HCT116 (cell line): ENCODE measurements at regions not wholly inside any gene's neighbourhood (a gene's known extent, or its start where the extent isn't known, plus 50 kb on each side); places are given as distances from the start of the nearest gene placed in this dataset.

Source experiments
- ATAC-seq: fragments of 200-7000 bp; cut with Tn5 transposase; 2 replicates; pipeline ENCODE4 v1.9.1; 2020; ENCODE audit warnings: mild to moderate bottlenecking, moderate library complexity
- BruUV-seq: library from RNA; stranded (reverse); fragments of 400-500 nt; replicated peaks from 2 replicates; lab custom pipeline; 2021; lab: Mats Ljungman, UMichigan
- CTCF ChIA-PET: fragments of 300-600 bp; sonication (Branson Sonifier 250); formaldehyde crosslinking; loops from one replicate; lab custom pipeline; 2021; ENCODE audit warnings: antibody characterized with exemption; lab: Charles Lee
- POLR2A ChIA-PET: fragments of 300-600, 350-600 bp; sonication (Branson Sonifier 250); formaldehyde crosslinking; loops from one replicate; lab custom pipeline; 2021; ENCODE audit warnings: antibody characterized with exemption; lab: Charles Lee
- RAD21 ChIA-PET, 2 experiments: fragments of 300-600 bp; sonication (Branson Sonifier 250); formaldehyde crosslinking; loops; one replicate each; lab custom pipeline; 2023; ENCODE audit warnings: low total read pairs in 2 of 2; ENCODE audit not compliant: uncharacterized antibody in 2 of 2, unreplicated experiment in 2 of 2, low non-redundant PET in 1 of 2; lab: Charles Lee
- DNase-seq: peaks from one replicate; pipeline ENCODE4 v3.0.0-alpha.2; 2010; ENCODE audit warnings: low read depth, low spot score
- H2AFZ ChIP-seq: fragments of 200-600 bp; shearing (Covaris generic), sonication (generic); 2 replicates; pipeline ENCODE4 v1.6.1; 2017; ENCODE audit warnings: low read depth, mixed run types, mixed read lengths, antibody characterized with exemption, low read length; ENCODE audit not compliant: poor library complexity, severe bottlenecking
- H3K27ac ChIP-seq: 2 replicates; pipeline ENCODE4 v1.5.1; 2012; ENCODE audit warnings: low read depth, low read length
- H3K27me3 ChIP-seq: fragments of 200-600 bp; sonication (generic); 2 replicates; pipeline ENCODE4 v1.6.1; 2016; ENCODE audit warnings: mixed run types, low read length, mixed read lengths; ENCODE audit not compliant: insufficient read depth
- H3K36me3 ChIP-seq, 2 experiments: fragments of 200-500 bp in 1 of 2; fragments of 200-600 bp in 1 of 2; sonication (Bioruptor generic) in 1 of 2; sonication (generic) in 1 of 2; 2 replicates each; pipeline versions ENCODE4 v1.5.1 to v1.6.1; 2014 to 2016; ENCODE audit warnings: low read length in 2 of 2, inconsistent platforms in 1 of 2, mixed read lengths in 1 of 2, mixed run types in 1 of 2; ENCODE audit not compliant: insufficient read depth in 2 of 2, control insufficient read depth in 1 of 2
- H3K4me1 ChIP-seq, 2 experiments: fragments of 200-600 bp in 1 of 2; sonication (generic) in 1 of 2; 2 replicates each; pipeline versions ENCODE4 v1.5.1 to v1.6.1; 2012 to 2017; ENCODE audit warnings: low read length in 2 of 2, inconsistent platforms in 1 of 2, mild to moderate bottlenecking in 1 of 2, mixed read lengths in 1 of 2, mixed run types in 1 of 2, moderate library complexity in 1 of 2; ENCODE audit not compliant: insufficient read depth in 2 of 2, control insufficient read depth in 1 of 2
- H3K4me2 ChIP-seq: fragments of 200-600 bp; sonication (generic); 2 replicates; pipeline ENCODE4 v1.6.1; 2017; ENCODE audit warnings: mixed run types, low read length, mixed read lengths
- H3K4me3 ChIP-seq, 2 experiments: fragments of 200-600 bp in 1 of 2; sonication (generic) in 1 of 2; replicated peaks in 1 of 2; 2 replicates each; pipeline ENCODE4 v1.5.1; 2011 to 2016; ENCODE audit warnings: low read length in 2 of 2, control low read depth in 1 of 2, low read depth in 1 of 2, mild to moderate bottlenecking in 1 of 2, mixed read lengths in 1 of 2, mixed run types in 1 of 2
- H3K79me2 ChIP-seq: fragments of 200-600 bp; sonication (generic); 2 replicates; pipeline ENCODE4 v1.6.1; 2017; ENCODE audit warnings: mild to moderate bottlenecking, mixed run types, low read length, moderate library complexity, mixed read lengths; ENCODE audit not compliant: insufficient read depth
- H3K9ac ChIP-seq: fragments of 200-600 bp; sonication (generic); 2 replicates; pipeline ENCODE4 v1.6.1; 2016; ENCODE audit warnings: low read length, mixed read lengths
- H3K9me2 ChIP-seq: fragments of 200-600 bp; sonication (generic), shearing (Covaris generic); 2 replicates; pipeline ENCODE4 v1.6.1; 2017; ENCODE audit warnings: mixed run types, mild to moderate bottlenecking, moderate library complexity; ENCODE audit not compliant: insufficient read depth
- H3K9me3 ChIP-seq, 2 experiments: fragments of 200-500 bp in 1 of 2; fragments of 200-600 bp in 1 of 2; sonication (Bioruptor generic) in 1 of 2; sonication (generic) in 1 of 2; 2 replicates each; pipeline ENCODE4 v1.6.1; 2014 to 2017; ENCODE audit warnings: low read length in 2 of 2, mixed read lengths in 2 of 2, inconsistent platforms in 1 of 2, low read depth in 1 of 2, mild to moderate bottlenecking in 1 of 2, mixed run types in 1 of 2, moderate library complexity in 1 of 2; ENCODE audit not compliant: control insufficient read depth in 1 of 2, insufficient read depth in 1 of 2
- H4K20me1 ChIP-seq: fragments of 200-600 bp; sonication (generic), shearing (Covaris generic); 2 replicates; pipeline ENCODE4 v1.6.1; 2017; ENCODE audit warnings: mixed run types, mild to moderate bottlenecking, moderate library complexity; ENCODE audit not compliant: insufficient read depth
- CBX3 ChIP-seq: IDR thresholded peaks from 2 replicates; pipeline ENCODE4 v1.6.1; 2012; ENCODE audit warnings: low read depth
- CEBPB ChIP-seq: IDR thresholded peaks from 2 replicates; pipeline ENCODE4 v1.6.1; 2012; ENCODE audit warnings: low read depth
- ELF1 ChIP-seq: IDR thresholded peaks from 2 replicates; pipeline ENCODE4 v1.6.1; 2012; ENCODE audit warnings: low read depth, borderline replicate concordance
- EZH2phosphoT487 ChIP-seq: fragments of 200-600 bp; IDR thresholded peaks from 2 replicates; pipeline ENCODE4 v1.6.1; 2018; ENCODE audit warnings: antibody characterized with exemption, borderline replicate concordance
- FOSL1 ChIP-seq: IDR thresholded peaks from 2 replicates; pipeline ENCODE4 v1.6.1; 2012; ENCODE audit warnings: low read depth
- JUND ChIP-seq: IDR thresholded peaks from 2 replicates; pipeline ENCODE4 v1.6.1; 2012
- POLR2A ChIP-seq: IDR thresholded peaks from 2 replicates; pipeline ENCODE4 v1.7.0; 2011; ENCODE audit warnings: borderline replicate concordance; ENCODE audit not compliant: insufficient read depth, insufficient read length; ENCODE audit errors: extremely low read depth
- RAD21 ChIP-seq: IDR thresholded peaks from 2 replicates; pipeline ENCODE4 v1.6.1; 2012; ENCODE audit warnings: low read depth, mild to moderate bottlenecking
- SIN3A ChIP-seq: IDR thresholded peaks from 2 replicates; pipeline ENCODE4 v1.6.1; 2012; ENCODE audit warnings: low read depth
- SP1 ChIP-seq: IDR thresholded peaks from 2 replicates; pipeline ENCODE4 v1.6.1; 2012; ENCODE audit warnings: low read depth
- SRF ChIP-seq: IDR thresholded peaks from 2 replicates; pipeline ENCODE4 v1.6.1; 2012; ENCODE audit warnings: low read depth
- TCF7L2 ChIP-seq: IDR thresholded peaks from 2 replicates; pipeline ENCODE4 v1.7.0; 2011; ENCODE audit warnings: borderline replicate concordance, inconsistent platforms; ENCODE audit not compliant: insufficient read depth, insufficient read length; ENCODE audit errors: extremely low read depth
- YY1 ChIP-seq: IDR thresholded peaks from 2 replicates; pipeline ENCODE4 v1.6.1; 2011; ENCODE audit warnings: low read length, low read depth, moderate library complexity, mild to moderate bottlenecking; ENCODE audit not compliant: insufficient replicate concordance; ENCODE audit errors: extremely low read depth
- ZFX ChIP-seq: fragments of 450-650 bp; IDR thresholded peaks from 2 replicates; pipeline ENCODE4 v1.6.1; 2017
- ZNF274 ChIP-seq: fragments of 200-500 bp; sonication (Bioruptor generic); IDR thresholded peaks from 2 replicates; pipeline ENCODE4 v1.6.1; 2014; ENCODE audit warnings: mild to moderate bottlenecking, low read depth, low read length, inconsistent platforms
- intact Hi-C: fragments of 100-400 bp; cut with micrococcal nuclease; formaldehyde crosslinking; loops from 2 replicates; pipeline ENCODE4 v1.10.0; 2022
- TF ChIP-seq, protein P1 (sequence below): IDR thresholded peaks from 2 replicates; pipeline ENCODE4 v1.6.1; 2012
- TF ChIP-seq, protein P2 (sequence below), 3 experiments: fragments of 200-600 bp in 1 of 3; sonication (generic) in 1 of 3; IDR thresholded peaks in 2 of 3; conservative IDR thresholded peaks in 1 of 3; 2 replicates each; pipeline ENCODE4 v1.5.1; 2012 to 2017; ENCODE audit warnings: low read depth in 2 of 3, low read length in 2 of 3, antibody characterized with exemption in 1 of 3, borderline replicate concordance in 1 of 3, control low read depth in 1 of 3, mild to moderate bottlenecking in 1 of 3, mixed read lengths in 1 of 3, mixed run types in 1 of 3, moderate library complexity in 1 of 3; ENCODE audit not compliant: insufficient read depth in 1 of 3
- TF ChIP-seq, protein P3 (sequence below): IDR thresholded peaks from 2 replicates; pipeline ENCODE4 v1.6.1; 2012
- TF ChIP-seq, protein P4 (sequence below): IDR thresholded peaks from 2 replicates; pipeline ENCODE4 v1.6.1; 2012; ENCODE audit warnings: low read depth

DNA sequence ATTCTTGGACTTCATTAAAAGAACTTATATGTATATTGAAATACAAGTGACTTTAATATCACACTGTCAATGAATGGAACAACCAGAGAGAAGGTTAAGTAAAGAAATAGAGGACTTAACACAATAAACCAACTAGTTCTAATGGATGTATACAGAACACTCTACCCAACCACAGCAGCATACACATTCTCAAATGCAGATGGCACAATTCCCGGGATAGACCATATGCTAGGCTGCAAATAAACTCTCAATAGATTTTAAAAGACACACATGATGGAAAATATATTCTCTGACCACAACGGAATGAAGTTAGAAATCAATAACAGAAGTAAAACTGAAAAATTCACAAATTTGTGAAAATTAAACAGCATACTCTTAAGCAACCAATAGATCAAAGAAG, 214.3 kb upstream of the LINGO1 start:
- no peaks in the 10 kb centered on the region for H4K20me1 ChIP-seq
- no TSS peak for BruUV-seq
- H3K9ac ChIP-seq: no peak overlapping the region
- no peak overlapping the region for H3K4me3 ChIP-seq
- intact Hi-C loops: no loop called here
- no peak overlapping the region for H2AFZ ChIP-seq
- ChIA-PET POLR2A (no interaction called here), CTCF (no interaction called here), RAD21 (no interaction called here)
- H3K9me3 ChIP-seq: no peaks in the 10 kb centered on the region
- ATAC-seq (no peak), DNase-seq (no peak)
- H3K27ac ChIP-seq: no peak overlapping the region
- no peak overlapping the region for H3K4me2 ChIP-seq
- H3K36me3 ChIP-seq: no peaks in the 10 kb centered on the region
- no peaks in the 10 kb centered on the region for H3K4me1 ChIP-seq
- H3K27me3 ChIP-seq: peaks cover 20% of the 10 kb centered on the region
- no peaks in the 10 kb centered on the region for H3K79me2 ChIP-seq
- H3K9me2 ChIP-seq: no peaks in the 10 kb centered on the region
- TF ChIP-seq RAD21 (no peak), ZNF274 (no peak), SRF (no peak), FOSL1 (no peak), SP1 (no peak), SIN3A (no peak), EZH2phosphoT487 (no peak), POLR2A (no peak), ZFX (no peak), JUND (no peak), CEBPB (no peak), CBX3 (no peak), YY1 (no peak), ELF1 (no peak), TCF7L2 (no peak)
- TF ChIP-seq, protein P1, sequence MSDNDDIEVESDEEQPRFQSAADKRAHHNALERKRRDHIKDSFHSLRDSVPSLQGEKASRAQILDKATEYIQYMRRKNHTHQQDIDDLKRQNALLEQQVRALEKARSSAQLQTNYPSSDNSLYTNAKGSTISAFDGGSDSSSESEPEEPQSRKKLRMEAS: no peak
- TF ChIP-seq, protein P2, sequence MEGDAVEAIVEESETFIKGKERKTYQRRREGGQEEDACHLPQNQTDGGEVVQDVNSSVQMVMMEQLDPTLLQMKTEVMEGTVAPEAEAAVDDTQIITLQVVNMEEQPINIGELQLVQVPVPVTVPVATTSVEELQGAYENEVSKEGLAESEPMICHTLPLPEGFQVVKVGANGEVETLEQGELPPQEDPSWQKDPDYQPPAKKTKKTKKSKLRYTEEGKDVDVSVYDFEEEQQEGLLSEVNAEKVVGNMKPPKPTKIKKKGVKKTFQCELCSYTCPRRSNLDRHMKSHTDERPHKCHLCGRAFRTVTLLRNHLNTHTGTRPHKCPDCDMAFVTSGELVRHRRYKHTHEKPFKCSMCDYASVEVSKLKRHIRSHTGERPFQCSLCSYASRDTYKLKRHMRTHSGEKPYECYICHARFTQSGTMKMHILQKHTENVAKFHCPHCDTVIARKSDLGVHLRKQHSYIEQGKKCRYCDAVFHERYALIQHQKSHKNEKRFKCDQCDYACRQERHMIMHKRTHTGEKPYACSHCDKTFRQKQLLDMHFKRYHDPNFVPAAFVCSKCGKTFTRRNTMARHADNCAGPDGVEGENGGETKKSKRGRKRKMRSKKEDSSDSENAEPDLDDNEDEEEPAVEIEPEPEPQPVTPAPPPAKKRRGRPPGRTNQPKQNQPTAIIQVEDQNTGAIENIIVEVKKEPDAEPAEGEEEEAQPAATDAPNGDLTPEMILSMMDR (IDR thresholded peaks at IDR 0.05 in 2 of 3, conservative IDR thresholded peaks at IDR 0.05 in 1 of 3; ENCODE audit: borderline replicate concordance in 1 of 3, insufficient read depth in 1 of 3, low read depth in 2 of 3, low read length in 2 of 3): no peak
- TF ChIP-seq, protein P3, sequence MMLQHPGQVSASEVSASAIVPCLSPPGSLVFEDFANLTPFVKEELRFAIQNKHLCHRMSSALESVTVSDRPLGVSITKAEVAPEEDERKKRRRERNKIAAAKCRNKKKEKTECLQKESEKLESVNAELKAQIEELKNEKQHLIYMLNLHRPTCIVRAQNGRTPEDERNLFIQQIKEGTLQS: no peak
- TF ChIP-seq, protein P4, sequence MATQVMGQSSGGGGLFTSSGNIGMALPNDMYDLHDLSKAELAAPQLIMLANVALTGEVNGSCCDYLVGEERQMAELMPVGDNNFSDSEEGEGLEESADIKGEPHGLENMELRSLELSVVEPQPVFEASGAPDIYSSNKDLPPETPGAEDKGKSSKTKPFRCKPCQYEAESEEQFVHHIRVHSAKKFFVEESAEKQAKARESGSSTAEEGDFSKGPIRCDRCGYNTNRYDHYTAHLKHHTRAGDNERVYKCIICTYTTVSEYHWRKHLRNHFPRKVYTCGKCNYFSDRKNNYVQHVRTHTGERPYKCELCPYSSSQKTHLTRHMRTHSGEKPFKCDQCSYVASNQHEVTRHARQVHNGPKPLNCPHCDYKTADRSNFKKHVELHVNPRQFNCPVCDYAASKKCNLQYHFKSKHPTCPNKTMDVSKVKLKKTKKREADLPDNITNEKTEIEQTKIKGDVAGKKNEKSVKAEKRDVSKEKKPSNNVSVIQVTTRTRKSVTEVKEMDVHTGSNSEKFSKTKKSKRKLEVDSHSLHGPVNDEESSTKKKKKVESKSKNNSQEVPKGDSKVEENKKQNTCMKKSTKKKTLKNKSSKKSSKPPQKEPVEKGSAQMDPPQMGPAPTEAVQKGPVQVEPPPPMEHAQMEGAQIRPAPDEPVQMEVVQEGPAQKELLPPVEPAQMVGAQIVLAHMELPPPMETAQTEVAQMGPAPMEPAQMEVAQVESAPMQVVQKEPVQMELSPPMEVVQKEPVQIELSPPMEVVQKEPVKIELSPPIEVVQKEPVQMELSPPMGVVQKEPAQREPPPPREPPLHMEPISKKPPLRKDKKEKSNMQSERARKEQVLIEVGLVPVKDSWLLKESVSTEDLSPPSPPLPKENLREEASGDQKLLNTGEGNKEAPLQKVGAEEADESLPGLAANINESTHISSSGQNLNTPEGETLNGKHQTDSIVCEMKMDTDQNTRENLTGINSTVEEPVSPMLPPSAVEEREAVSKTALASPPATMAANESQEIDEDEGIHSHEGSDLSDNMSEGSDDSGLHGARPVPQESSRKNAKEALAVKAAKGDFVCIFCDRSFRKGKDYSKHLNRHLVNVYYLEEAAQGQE: no peak
